OCI-LY3 (cell line): ENCODE measurements at regions not wholly inside any gene's neighbourhood (a gene's known extent, or its start where the extent isn't known, plus 50 kb on each side); places are given as distances from the start of the nearest gene placed in this dataset.

Source experiments
- H2AFZ ChIP-seq: fragments of 200-600, 300-600 bp; shearing (Covaris generic); 2 replicates; pipeline ENCODE4 v1.6.0; 2014; ENCODE audit warnings: antibody characterized with exemption, low read depth, low read length
- H3K27ac ChIP-seq: fragments of 200-600, 300-600 bp; sonication (generic); 2 replicates; pipeline ENCODE4 v1.5.1; 2014; ENCODE audit warnings: mild to moderate bottlenecking, low read length, moderate library complexity, mixed read lengths
- H3K27me3 ChIP-seq: fragments of 200-600, 300-600 bp; sonication (generic); 2 replicates; pipeline ENCODE4 v1.6.1; 2014; ENCODE audit warnings: low read depth, low read length, mixed read lengths
- H3K36me3 ChIP-seq: fragments of 200-600, 300-600 bp; sonication (generic); replicated peaks from 2 replicates; pipeline ENCODE3; 2014; ENCODE audit warnings: low read depth, low read length, mixed read lengths
- H3K4me1 ChIP-seq: fragments of 300-600, 200-600 bp; sonication (generic); 2 replicates; pipeline ENCODE4 v1.6.1; 2014; ENCODE audit warnings: low read length, mixed read lengths
- H3K4me2 ChIP-seq: fragments of 200-600, 300-600 bp; sonication (generic); 2 replicates; pipeline ENCODE4 v1.6.1; 2014; ENCODE audit warnings: low read length, mixed read lengths
- H3K4me3 ChIP-seq: fragments of 300-600, 200-600 bp; sonication (generic); 2 replicates; pipeline ENCODE4 v1.5.1; 2014; ENCODE audit warnings: antibody characterized with exemption, mild to moderate bottlenecking, low read length, moderate library complexity
- H3K79me2 ChIP-seq: fragments of 300-600, 200-600 bp; shearing (Covaris generic); 2 replicates; pipeline ENCODE4 v1.6.1; 2014; ENCODE audit warnings: mild to moderate bottlenecking, low read length, mixed read lengths
- H3K9ac ChIP-seq: fragments of 300-600, 200-600 bp; shearing (Covaris generic); 2 replicates; pipeline ENCODE4 v1.6.0; 2014; ENCODE audit warnings: mild to moderate bottlenecking, low read length, moderate library complexity
- H3K9me3 ChIP-seq: fragments of 200-600, 300-600 bp; shearing (Covaris generic); 2 replicates; pipeline ENCODE4 v1.6.1; 2014; ENCODE audit warnings: low read length, mixed read lengths; ENCODE audit not compliant: insufficient read depth
- H4K20me1 ChIP-seq: fragments of 200-600, 300-600 bp; sonication (generic); 2 replicates; pipeline ENCODE4 v1.6.1; 2016; ENCODE audit warnings: low read length, mixed read lengths; ENCODE audit not compliant: insufficient read depth
- CTCF ChIP-seq: fragments of 200-600, 300-600 bp; sonication (generic); IDR thresholded peaks from 2 replicates; pipeline ENCODE4 v1.5.1; 2014; ENCODE audit warnings: antibody characterized with exemption, low read length, low read depth
- EZH2phosphoT487 ChIP-seq: fragments of 200-600 bp; shearing (Covaris generic); IDR thresholded peaks from 2 replicates; pipeline ENCODE4 v1.6.1; 2018; ENCODE audit warnings: antibody characterized with exemption, mixed run types, low read depth

GRCh38 chr3:166195808-166196207 lies 358.6 kb upstream of the BCHE start:
- no peaks in the 10 kb centered on the region for H3K9me3 ChIP-seq
- no peak overlapping the region for H2AFZ ChIP-seq
- no peaks in the 10 kb centered on the region for H3K79me2 ChIP-seq
- TF ChIP-seq EZH2phosphoT487 (no peak), CTCF (no peak)
- H3K4me2 ChIP-seq = no peak overlapping the region
- no peaks in the 10 kb centered on the region for H3K27me3 ChIP-seq
- H3K4me3 ChIP-seq = no peak overlapping the region
- no peak overlapping the region for H3K9ac ChIP-seq
- no peaks in the 10 kb centered on the region for H3K4me1 ChIP-seq
- no peaks in the 10 kb centered on the region for H3K36me3 ChIP-seq
- H3K27ac ChIP-seq = no peak overlapping the region
- H4K20me1 ChIP-seq = no peaks in the 10 kb centered on the region

- Histone ChIP-seq H2AFZ (no peak overlapping the region), H3K4me1 (0 out of 2 replicates have a peak, but pooled peaks cover under 1% of the 10 kb centered on the region), H3K36me3 (no peaks in the 10 kb centered on the region), H3K79me2 (no peaks in the 10 kb centered on the region), H3K4me2 (no peak overlapping the region), H3K4me3 (no peak overlapping the region), H3K27me3 (no peaks in the 10 kb centered on the region), H3K9ac (no peak overlapping the region), H3K9me3 (no peaks in the 10 kb centered on the region), H4K20me1 (no peaks in the 10 kb centered on the region), H3K27ac (no peak overlapping the region)
- TF ChIP-seq CTCF = no peak
Observed at GRCh38 chr3:166191411-166191810, 354.2 kb upstream of the BCHE start.

GRCh38 chr3:166190360-166190759 lies 353.1 kb upstream of the BCHE start:
- Histone ChIP-seq H2AFZ (no peak overlapping the region), H3K27ac (no peak overlapping the region), H3K27me3 (no peaks in the 10 kb centered on the region), H3K36me3 (no peaks in the 10 kb centered on the region), H3K4me3 (no peak overlapping the region), H3K4me1 (peaks cover 9% of the 10 kb centered on the region), H3K79me2 (no peaks in the 10 kb centered on the region), H3K9me3 (no peaks in the 10 kb centered on the region), H4K20me1 (no peaks in the 10 kb centered on the region), H3K4me2 (no peak overlapping the region), H3K9ac (no peak overlapping the region)
- TF ChIP-seq CTCF (no peak), EZH2phosphoT487 (no peak)

GRCh38 chr3:166187237-166187636 lies 350.0 kb upstream of the BCHE start:
- Histone ChIP-seq H3K9me3 (no peaks in the 10 kb centered on the region), H3K79me2 (no peaks in the 10 kb centered on the region), H3K4me1 (peaks cover 9% of the 10 kb centered on the region), H4K20me1 (no peaks in the 10 kb centered on the region), H3K27ac (no peak overlapping the region), H3K36me3 (no peaks in the 10 kb centered on the region), H2AFZ (no peak overlapping the region), H3K4me3 (no peak overlapping the region), H3K4me2 (no peak overlapping the region), H3K27me3 (no peaks in the 10 kb centered on the region), H3K9ac (no peak overlapping the region)
- no peak for TF ChIP-seq CTCF
- TF ChIP-seq EZH2phosphoT487 = no peak
